ENCODE measurements at regions not wholly inside any gene's neighbourhood (a gene's known extent, or its start where the extent isn't known, plus 50 kb on each side); places are given as distances from the start of the nearest gene placed in this dataset.
"Not testable (repeated sequence)": the region's sequence is repeated elsewhere in the genome, so short reads cannot be mapped to it uniquely, and the experiment has no call there.

GRCh38 chr6:140671926-140672325 is 1297.5 kb upstream of the CITED2 start:
- no peak overlapping the region for H3K27ac ChIP-seq
- H3K4me1 ChIP-seq: no peaks in the 10 kb centered on the region
- no peak for DNase-seq
- H3K4me3 ChIP-seq: no peak overlapping the region
- H3K27me3 ChIP-seq: no peaks in the 10 kb centered on the region
- no peaks in the 10 kb centered on the region for H3K9me3 ChIP-seq (replicated peaks)
- H3K36me3 ChIP-seq: no peaks in the 10 kb centered on the region

GRCh38 chr6:140670021-140670420 is 1295.6 kb upstream of the CITED2 start:
- no peak for DNase-seq
- H3K27ac ChIP-seq: no peak overlapping the region

GRCh38 chr6:140669321-140669720 is 1294.9 kb upstream of the CITED2 start:
- Histone ChIP-seq H3K4me3 (no peak overlapping the region), H3K27ac (no peak overlapping the region), H3K36me3 (no peaks in the 10 kb centered on the region), H3K27me3 (no peaks in the 10 kb centered on the region), H3K4me1 (no peaks in the 10 kb centered on the region), H3K9me3 (replicated peaks) (no peaks in the 10 kb centered on the region)
- DNase-seq: no peak

More at GRCh38 chr6:140670021-140670420, 1295.6 kb upstream of the CITED2 start:
- H3K4me1 ChIP-seq: no peaks in the 10 kb centered on the region
- H3K4me3 ChIP-seq: no peak overlapping the region
- H3K27me3 ChIP-seq: no peaks in the 10 kb centered on the region
- H3K36me3 ChIP-seq: no peaks in the 10 kb centered on the region
- no peaks in the 10 kb centered on the region for H3K9me3 ChIP-seq (replicated peaks)

GRCh38 chr6:140663772-140664171 is 1289.3 kb upstream of the CITED2 start:
- no peaks in the 10 kb centered on the region for H3K36me3 ChIP-seq
- H3K9me3 ChIP-seq (replicated peaks): no peaks in the 10 kb centered on the region
- 0 out of 2 replicates have a peak, but pooled peaks cover 2% of the 10 kb centered on the region for H3K4me1 ChIP-seq
- H3K27me3 ChIP-seq: no peaks in the 10 kb centered on the region
- no peak overlapping the region for H3K27ac ChIP-seq
- H3K4me3 ChIP-seq: no peak overlapping the region
- DNase-seq: no peak

GRCh38 chr6:140663094-140663493 is 1288.6 kb upstream of the CITED2 start:
- DNase-seq: no peak
- Histone ChIP-seq H3K4me1 (0 out of 2 replicates have a peak, but pooled peaks cover 2% of the 10 kb centered on the region), H3K9me3 (replicated peaks) (no peaks in the 10 kb centered on the region), H3K4me3 (no peak overlapping the region), H3K36me3 (no peaks in the 10 kb centered on the region), H3K27ac (no peak overlapping the region), H3K27me3 (no peaks in the 10 kb centered on the region)

GRCh38 chr6:140661691-140662090 is 1287.2 kb upstream of the CITED2 start:
- no peaks in the 10 kb centered on the region for H3K27me3 ChIP-seq
- no peak overlapping the region for H3K4me3 ChIP-seq
- no peak for DNase-seq
- H3K9me3 ChIP-seq (replicated peaks): no peaks in the 10 kb centered on the region
- no peak overlapping the region for H3K27ac ChIP-seq
- H3K36me3 ChIP-seq: no peaks in the 10 kb centered on the region
- 0 out of 2 replicates have a peak, but pooled peaks cover 2% of the 10 kb centered on the region for H3K4me1 ChIP-seq

- Histone ChIP-seq H3K9me3 (replicated peaks) (no peaks in the 10 kb centered on the region), H3K4me1 (0 out of 2 replicates have a peak, but pooled peaks cover 2% of the 10 kb centered on the region), H3K36me3 (no peaks in the 10 kb centered on the region), H3K27me3 (no peaks in the 10 kb centered on the region), H3K4me3 (no peak overlapping the region), H3K27ac (no peak overlapping the region)
- DNase-seq: no peak
Observed at GRCh38 chr6:140660295-140660694, 1285.8 kb upstream of the CITED2 start.

GRCh38 chr6:140653972-140654371 is 1279.5 kb upstream of the CITED2 start:
- Histone ChIP-seq H3K9me3 (replicated peaks) (no peaks in the 10 kb centered on the region; the same call in 1 of the 2 replicates), H3K4me3 (no peak overlapping the region), H3K27ac (no peak overlapping the region)

GRCh38 chr6:140653506-140653905 is 1279.1 kb upstream of the CITED2 start:
- no peaks in the 10 kb centered on the region for H3K4me1 ChIP-seq
- H3K27ac ChIP-seq: no peak overlapping the region
- DNase-seq: no peak
- H3K27me3 ChIP-seq: no peaks in the 10 kb centered on the region
- no peaks in the 10 kb centered on the region; the same call in 1 of the 2 replicates for H3K9me3 ChIP-seq (replicated peaks)
- no peaks in the 10 kb centered on the region for H3K36me3 ChIP-seq
- no peak overlapping the region for H3K4me3 ChIP-seq

More at GRCh38 chr6:140653972-140654371, 1279.5 kb upstream of the CITED2 start:
- no peak for DNase-seq
- H3K27me3 ChIP-seq: no peaks in the 10 kb centered on the region
- H3K36me3 ChIP-seq: no peaks in the 10 kb centered on the region
- H3K4me1 ChIP-seq: no peaks in the 10 kb centered on the region

GRCh38 chr6:140649502-140649901 is 1275.1 kb upstream of the CITED2 start:
- H3K9me3 ChIP-seq (replicated peaks); H3K36me3 ChIP-seq; H3K27ac ChIP-seq; H3K4me1 ChIP-seq; DNase-seq; H3K4me3 ChIP-seq; H3K27me3 ChIP-seq: not testable (repeated sequence)

- H3K27me3 ChIP-seq; H3K4me3 ChIP-seq; H3K27ac ChIP-seq; DNase-seq; H3K9me3 ChIP-seq (replicated peaks); H3K36me3 ChIP-seq; H3K4me1 ChIP-seq: not testable (repeated sequence)
Observed at GRCh38 chr6:140647322-140647721, 1272.9 kb upstream of the CITED2 start.

GRCh38 chr6:140644017-140644416 is 1269.6 kb upstream of the CITED2 start:
- no peak overlapping the region for H3K27ac ChIP-seq
- H3K4me3 ChIP-seq: no peak overlapping the region
- DNase-seq: no peak
- H3K36me3 ChIP-seq: no peaks in the 10 kb centered on the region
- H3K27me3 ChIP-seq: no peaks in the 10 kb centered on the region
- no peaks in the 10 kb centered on the region; the same call in 1 of the 2 replicates for H3K9me3 ChIP-seq (replicated peaks)
- no peaks in the 10 kb centered on the region for H3K4me1 ChIP-seq

- Histone ChIP-seq H3K27me3 (no peaks in the 10 kb centered on the region), H3K36me3 (no peaks in the 10 kb centered on the region), H3K4me1 (no peaks in the 10 kb centered on the region), H3K4me3 (no peak overlapping the region), H3K9me3 (replicated peaks) (no peaks in the 10 kb centered on the region; the same call in 1 of the 2 replicates), H3K27ac (no peak overlapping the region)
- DNase-seq: no peak
Observed at GRCh38 chr6:140641412-140641811, 1267.0 kb upstream of the CITED2 start.

- Histone ChIP-seq H3K9me3 (replicated peaks) (peaks cover 3% of the 10 kb centered on the region), H3K4me1 (no peaks in the 10 kb centered on the region), H3K27ac (no peak overlapping the region), H3K27me3 (no peaks in the 10 kb centered on the region), H3K4me3 (no peak overlapping the region), H3K36me3 (no peaks in the 10 kb centered on the region)
- no peak for DNase-seq
Observed at GRCh38 chr6:140636908-140637402, 1262.5 kb upstream of the CITED2 start.

- H3K9me3 ChIP-seq (replicated peaks): peaks cover 3% of the 10 kb centered on the region
- no peaks in the 10 kb centered on the region for H3K36me3 ChIP-seq
- H3K4me1 ChIP-seq: no peaks in the 10 kb centered on the region
- no peak overlapping the region for H3K27ac ChIP-seq
- no peak for DNase-seq
- H3K4me3 ChIP-seq: no peak overlapping the region
- H3K27me3 ChIP-seq: no peaks in the 10 kb centered on the region
Observed at GRCh38 chr6:140636271-140636907, 1261.9 kb upstream of the CITED2 start.

- DNase-seq: no peak
- no peak overlapping the region for H3K4me3 ChIP-seq
- H3K9me3 ChIP-seq (replicated peaks): peaks cover 4% of the 10 kb centered on the region
- no peaks in the 10 kb centered on the region for H3K36me3 ChIP-seq
- H3K27ac ChIP-seq: no peak overlapping the region
- H3K27me3 ChIP-seq: no peaks in the 10 kb centered on the region
- H3K4me1 ChIP-seq: no peaks in the 10 kb centered on the region; the same call in 1 of the 2 replicates
Observed at GRCh38 chr6:140627002-140627401, 1252.6 kb upstream of the CITED2 start.

Data from SJCRH30 (cell line).